ENCODE measurements at regions not wholly inside any gene's neighbourhood (a gene's known extent, or its start where the extent isn't known, plus 50 kb on each side); places are given as distances from the start of the nearest gene placed in this dataset.

DNA sequence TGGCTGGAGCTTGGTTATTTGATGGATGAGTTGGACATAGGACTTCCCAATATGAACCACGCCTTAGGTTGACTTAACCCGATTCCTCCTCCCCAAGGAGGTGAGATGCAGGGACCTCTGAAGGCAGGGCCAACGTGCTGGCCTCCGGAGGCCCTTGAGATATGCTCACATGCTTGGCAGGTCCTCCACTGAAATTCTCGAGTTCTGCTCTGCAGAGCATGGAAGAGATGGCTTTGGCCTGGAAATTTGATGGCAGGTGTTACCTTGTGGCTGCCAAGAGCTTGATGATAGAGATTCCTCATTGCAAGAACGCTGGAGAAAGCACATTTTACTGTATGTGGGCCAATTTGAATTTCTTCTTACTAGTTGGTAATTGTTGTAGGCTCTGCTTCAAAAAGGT, 117.4 kb upstream of the LIMCH1 start:
- Histone ChIP-seq H3K4me2 (replicated peaks; ENCODE audit: low read depth, low read length, poor library complexity, severe bottlenecking) (no peak overlapping the region), H2AFZ (ENCODE audit: insufficient read depth, low read depth, low read length, poor library complexity, severe bottlenecking) (no peak overlapping the region), H3K27me3 (replicated peaks in 1 of 4; ENCODE audit: control extremely low read depth in 1 of 4, control insufficient read depth in 3 of 4, insufficient read depth in 4 of 4, low read length in 3 of 4) (no peaks in the 10 kb centered on the region), H3K79me2 (ENCODE audit: control insufficient read depth, insufficient read depth, low read length) (no peaks in the 10 kb centered on the region), H3K27ac (ENCODE audit: low read length in 2 of 2) (no peak overlapping the region), H3K9me3 (ENCODE audit: control extremely low read depth in 1 of 3, control insufficient read depth in 2 of 3, insufficient read depth in 1 of 3, low read length in 2 of 3) (no peaks in the 10 kb centered on the region), H3K4me3 (ENCODE audit: control extremely low read depth in 1 of 5, extremely low read depth in 1 of 5, insufficient read depth in 1 of 5, low read depth in 2 of 5, low read length in 4 of 5) (no peak overlapping the region), H3K9ac (ENCODE audit: low read length) (no peak overlapping the region), H4K20me1 (ENCODE audit: control insufficient read depth, insufficient read depth, low read length, poor library complexity, severe bottlenecking) (no peaks in the 10 kb centered on the region), H3K36me3 (replicated peaks in 1 of 2; ENCODE audit: control extremely low read depth in 1 of 2, control insufficient read depth in 1 of 2, extremely low read depth in 1 of 2, insufficient read depth in 2 of 2, low read length in 1 of 2) (no peaks in the 10 kb centered on the region), H3K4me1 (ENCODE audit: control insufficient read depth in 2 of 2, insufficient read depth in 2 of 2, low read length in 2 of 2) (no peaks in the 10 kb centered on the region)
- H3K9me3 Mint-ChIP-seq (ENCODE audit: insufficient read depth), result no peaks in the 10 kb centered on the region
- ATAC-seq (ENCODE audit: low read depth), result no peak
- intact Hi-C loops (cut with micrococcal nuclease), result no loop called here
- POLR2A ChIA-PET, result no interaction called here
- no peaks in the 10 kb centered on the region for H3K4me1 Mint-ChIP-seq
- CTCF ChIA-PET, result no interaction called here
- peaks cover 5% of the 10 kb centered on the region for H3K27me3 Mint-ChIP-seq
- DNase-seq, result no peak
- TF ChIP-seq, protein P1, sequence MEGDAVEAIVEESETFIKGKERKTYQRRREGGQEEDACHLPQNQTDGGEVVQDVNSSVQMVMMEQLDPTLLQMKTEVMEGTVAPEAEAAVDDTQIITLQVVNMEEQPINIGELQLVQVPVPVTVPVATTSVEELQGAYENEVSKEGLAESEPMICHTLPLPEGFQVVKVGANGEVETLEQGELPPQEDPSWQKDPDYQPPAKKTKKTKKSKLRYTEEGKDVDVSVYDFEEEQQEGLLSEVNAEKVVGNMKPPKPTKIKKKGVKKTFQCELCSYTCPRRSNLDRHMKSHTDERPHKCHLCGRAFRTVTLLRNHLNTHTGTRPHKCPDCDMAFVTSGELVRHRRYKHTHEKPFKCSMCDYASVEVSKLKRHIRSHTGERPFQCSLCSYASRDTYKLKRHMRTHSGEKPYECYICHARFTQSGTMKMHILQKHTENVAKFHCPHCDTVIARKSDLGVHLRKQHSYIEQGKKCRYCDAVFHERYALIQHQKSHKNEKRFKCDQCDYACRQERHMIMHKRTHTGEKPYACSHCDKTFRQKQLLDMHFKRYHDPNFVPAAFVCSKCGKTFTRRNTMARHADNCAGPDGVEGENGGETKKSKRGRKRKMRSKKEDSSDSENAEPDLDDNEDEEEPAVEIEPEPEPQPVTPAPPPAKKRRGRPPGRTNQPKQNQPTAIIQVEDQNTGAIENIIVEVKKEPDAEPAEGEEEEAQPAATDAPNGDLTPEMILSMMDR (IDR thresholded peaks at IDR 0.05), result no peak
- TF ChIP-seq EZH2 (IDR thresholded peaks at IDR 0.05; ENCODE audit: borderline replicate concordance, insufficient read depth, low read depth, low read length, poor library complexity, severe bottlenecking), result no peak
- H3K4me3 Mint-ChIP-seq, result no peak overlapping the region
- no peak overlapping the region for H3K27ac Mint-ChIP-seq
- 85% methylated on average over 4 of the region's 6 CpGs for WGBS (ENCODE audit: insufficient coverage)

DNA sequence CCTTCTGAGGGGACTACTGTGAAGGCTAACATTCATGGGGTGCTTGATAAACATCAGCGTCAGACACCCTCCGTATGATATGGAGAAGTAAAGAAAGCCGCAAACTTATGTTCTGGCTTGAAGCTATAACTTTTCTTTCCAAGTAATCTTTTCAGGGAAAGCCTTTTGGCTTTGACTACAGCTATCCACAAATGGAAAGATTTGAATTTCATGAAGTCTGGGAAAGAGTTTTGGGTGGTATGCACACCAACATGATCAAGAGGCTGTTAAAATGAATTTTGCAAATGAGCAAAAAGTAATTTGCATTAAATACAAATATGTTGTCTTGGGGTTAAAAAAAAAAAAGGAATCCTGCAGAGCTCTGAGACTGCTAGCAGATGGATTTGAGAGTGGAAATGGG, 114.8 kb upstream of the LIMCH1 start:
- H2AFZ ChIP-seq (ENCODE audit: insufficient read depth, low read depth, low read length, poor library complexity, severe bottlenecking), result no peak overlapping the region
- H3K9me3 ChIP-seq (ENCODE audit: control extremely low read depth in 1 of 3, control insufficient read depth in 2 of 3, insufficient read depth in 1 of 3, low read length in 2 of 3), result no peaks in the 10 kb centered on the region
- no peak overlapping the region for H3K27ac Mint-ChIP-seq
- CTCF ChIA-PET, result no interaction called here
- H3K4me3 ChIP-seq (ENCODE audit: control extremely low read depth in 1 of 5, extremely low read depth in 1 of 5, insufficient read depth in 1 of 5, low read depth in 2 of 5, low read length in 4 of 5), result no peak overlapping the region
- POLR2A ChIA-PET, result no interaction called here
- H3K9me3 Mint-ChIP-seq (ENCODE audit: insufficient read depth), result no peaks in the 10 kb centered on the region
- H3K27me3 ChIP-seq (replicated peaks in 1 of 4; ENCODE audit: control extremely low read depth in 1 of 4, control insufficient read depth in 3 of 4, insufficient read depth in 4 of 4, low read length in 3 of 4), result no peaks in the 10 kb centered on the region
- H3K27ac ChIP-seq (ENCODE audit: low read length in 2 of 2), result no peak overlapping the region
- H3K9ac ChIP-seq (ENCODE audit: low read length), result no peak overlapping the region
- H3K79me2 ChIP-seq (ENCODE audit: control insufficient read depth, insufficient read depth, low read length), result no peaks in the 10 kb centered on the region
- H3K36me3 ChIP-seq (replicated peaks in 1 of 2; ENCODE audit: control extremely low read depth in 1 of 2, control insufficient read depth in 1 of 2, extremely low read depth in 1 of 2, insufficient read depth in 2 of 2, low read length in 1 of 2), result no peaks in the 10 kb centered on the region
- no peak overlapping the region for H3K4me3 Mint-ChIP-seq
- H4K20me1 ChIP-seq (ENCODE audit: control insufficient read depth, insufficient read depth, low read length, poor library complexity, severe bottlenecking), result no peaks in the 10 kb centered on the region
- TF ChIP-seq EZH2 (IDR thresholded peaks at IDR 0.05; ENCODE audit: borderline replicate concordance, insufficient read depth, low read depth, low read length, poor library complexity, severe bottlenecking), result no peak
- TF ChIP-seq, protein P1 (IDR thresholded peaks at IDR 0.05), result no peak
- no peak for ATAC-seq (ENCODE audit: low read depth)
- WGBS (ENCODE audit: insufficient coverage), result no CpG with 5 or more reads among the region's 3 CpGs
- H3K4me1 Mint-ChIP-seq, result no peaks in the 10 kb centered on the region
- intact Hi-C loops (cut with micrococcal nuclease), result no loop called here
- no peak overlapping the region for H3K4me2 ChIP-seq (replicated peaks; ENCODE audit: low read depth, low read length, poor library complexity, severe bottlenecking)
- no peak for DNase-seq
- H3K27me3 Mint-ChIP-seq, result peaks cover 10% of the 10 kb centered on the region
- no peaks in the 10 kb centered on the region for H3K4me1 ChIP-seq (ENCODE audit: control insufficient read depth in 2 of 2, insufficient read depth in 2 of 2, low read length in 2 of 2)

Measured in B cell (primary cell).